ENCODE measurements at regions not wholly inside any gene's neighbourhood (a gene's known extent, or its start where the extent isn't known, plus 50 kb on each side); places are given as distances from the start of the nearest gene placed in this dataset.
"Not testable (repeated sequence)": the region's sequence is repeated elsewhere in the genome, so short reads cannot be mapped to it uniquely, and the experiment has no call there.

DNA sequence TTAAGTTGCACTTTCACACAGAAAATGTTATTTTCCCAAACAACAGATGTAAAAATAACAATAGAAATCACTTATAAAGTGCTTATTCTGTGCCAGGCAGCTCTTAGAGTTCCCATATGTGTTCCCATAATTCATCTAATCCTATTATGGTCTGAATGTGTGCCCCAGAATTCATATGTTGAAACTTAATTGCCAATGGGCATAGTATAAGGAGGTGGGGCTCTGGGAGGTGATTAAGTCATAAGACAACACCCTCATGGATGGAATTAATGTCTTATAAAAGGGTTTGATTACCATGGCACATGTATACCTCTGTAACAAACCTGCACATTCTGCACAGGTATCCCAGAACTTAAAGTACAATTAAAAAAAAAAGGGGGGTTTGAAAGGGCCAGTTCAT is 92.7 kb downstream of the FZD1 start:
- no peak for DNase-seq

DNA sequence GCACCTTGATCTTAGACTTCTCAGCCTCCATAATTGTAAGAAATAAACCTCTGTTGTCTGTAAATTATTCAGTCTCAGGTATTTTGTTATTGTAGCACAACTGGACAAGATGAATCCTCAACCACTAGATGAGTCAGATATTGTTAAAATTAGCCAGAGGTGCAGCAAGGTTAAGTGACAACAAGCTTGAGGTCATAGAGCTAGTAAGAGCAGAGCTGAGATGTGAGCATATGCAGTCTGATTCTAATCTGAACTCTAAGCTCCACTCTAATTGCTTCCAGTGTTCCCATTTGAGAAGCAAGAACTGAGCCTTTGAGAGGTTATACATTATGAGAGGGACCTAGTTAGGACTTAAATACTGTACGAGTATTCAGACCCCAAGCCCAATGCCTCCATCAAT is 93.1 kb downstream of the FZD1 start:
- peak; percentile 50 for DNase-seq

DNA sequence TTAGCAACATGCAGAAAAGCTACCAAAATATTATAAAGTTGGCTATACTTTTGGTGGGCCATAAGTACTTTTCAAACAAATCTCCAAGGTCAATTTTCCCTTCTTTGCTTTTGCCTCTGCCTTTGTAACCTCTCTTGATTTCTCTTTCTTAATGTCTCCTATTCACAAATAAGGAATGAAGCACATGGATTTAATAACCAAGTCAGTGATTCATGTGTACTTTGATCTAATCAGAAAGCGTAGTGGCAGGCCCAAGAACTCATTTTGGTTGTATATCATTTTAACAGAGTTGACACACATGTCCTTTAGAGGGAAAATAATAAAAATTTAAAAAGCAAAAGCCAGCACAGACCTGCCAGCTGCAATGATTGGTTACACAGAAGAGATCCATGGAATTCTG is 93.7 kb downstream of the FZD1 start:
- DNase-seq, result no peak

DNA sequence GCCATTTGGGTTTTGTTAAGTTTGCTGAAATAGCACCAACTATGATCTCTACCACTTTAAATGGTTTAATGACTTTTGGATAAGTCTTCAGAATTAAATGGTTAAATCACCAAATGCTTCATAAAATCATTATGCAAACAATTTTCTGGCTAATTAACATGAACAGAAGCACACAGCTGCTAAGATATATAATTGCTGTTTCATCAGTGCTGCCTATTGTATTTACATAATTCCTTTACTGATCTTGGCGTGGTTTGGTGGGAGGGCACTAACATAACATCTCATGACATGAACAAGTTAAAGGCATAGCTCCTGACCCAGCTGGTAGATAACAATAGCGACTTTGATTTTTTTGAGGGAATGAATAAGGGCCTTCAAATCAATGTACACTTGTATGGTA is 94.1 kb downstream of the FZD1 start:
- no peak for DNase-seq

DNA sequence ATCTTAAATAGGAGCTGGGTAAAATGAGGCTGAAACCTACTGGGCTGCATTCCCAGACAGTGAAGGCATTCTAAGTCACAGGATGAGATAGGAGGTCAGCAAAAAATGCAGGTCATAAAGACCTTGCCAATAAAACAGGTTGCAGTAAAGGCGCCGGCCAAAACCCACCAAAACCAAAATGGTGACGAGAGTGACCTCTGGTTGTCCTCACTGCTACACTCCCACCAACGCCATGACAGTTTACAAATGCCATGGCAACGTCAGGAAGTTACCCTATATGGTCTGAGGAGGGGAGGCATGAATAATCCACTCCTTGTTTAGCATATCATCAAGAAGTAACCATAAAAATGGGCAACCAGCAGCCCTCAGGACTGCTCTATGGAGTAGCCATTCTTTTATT is 100.9 kb downstream of the FZD1 start:
- not testable (repeated sequence) for DNase-seq

DNA sequence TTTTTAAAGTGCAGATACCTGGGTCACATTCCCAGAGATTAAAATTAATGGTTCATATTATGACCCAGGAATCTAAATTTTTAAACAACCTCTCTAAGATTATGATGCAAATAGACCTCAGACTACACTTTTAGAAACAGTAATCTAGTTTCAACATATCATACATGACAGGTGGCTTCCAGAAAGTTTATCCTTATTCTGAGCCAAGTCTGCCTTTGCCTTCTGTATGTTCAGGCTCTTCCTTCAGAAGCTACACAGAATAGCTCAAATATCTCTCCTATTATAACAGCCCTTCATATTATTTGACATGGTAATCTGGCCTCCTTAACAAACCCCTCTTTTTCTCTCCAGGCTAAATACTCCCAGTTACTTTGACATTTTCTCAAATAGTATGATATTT is 101.9 kb downstream of the FZD1 start:
- no peak for DNase-seq

DNA sequence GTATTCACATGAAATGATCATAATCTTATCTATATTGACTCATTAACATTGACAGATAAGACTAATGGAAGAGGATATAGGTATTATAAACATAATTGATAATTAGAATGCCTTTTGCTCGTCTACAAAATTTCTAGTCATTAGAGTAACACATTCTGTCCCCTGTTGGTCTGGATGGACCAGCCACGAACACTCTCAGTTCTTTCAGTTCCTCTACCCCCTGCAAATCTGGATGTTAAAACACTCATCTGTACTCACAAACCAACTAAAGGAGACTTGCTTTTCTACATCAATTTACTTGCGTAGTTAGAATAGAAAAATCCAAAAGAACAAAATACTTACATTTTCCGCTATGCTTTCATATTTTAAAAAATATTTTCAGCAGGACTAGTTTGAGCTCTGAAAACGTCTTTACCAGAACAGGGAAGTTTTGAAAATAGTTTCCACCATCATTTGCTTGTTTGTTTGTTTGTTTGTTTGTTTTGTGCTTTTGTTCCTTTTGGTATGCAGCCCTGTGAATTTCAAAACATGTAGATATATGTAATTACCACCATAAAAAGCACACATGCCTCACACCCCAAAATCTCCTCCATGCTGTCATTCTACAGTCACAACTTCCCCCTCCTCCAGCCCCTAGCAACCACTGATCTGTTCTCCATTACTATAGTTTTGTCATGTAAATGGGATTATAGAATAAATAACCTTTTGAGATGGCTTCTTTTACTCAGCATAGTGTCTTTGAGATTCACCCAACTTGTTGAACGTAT is 103.8 kb downstream of the FZD1 start:
- DNase-seq, result no peak

DNA sequence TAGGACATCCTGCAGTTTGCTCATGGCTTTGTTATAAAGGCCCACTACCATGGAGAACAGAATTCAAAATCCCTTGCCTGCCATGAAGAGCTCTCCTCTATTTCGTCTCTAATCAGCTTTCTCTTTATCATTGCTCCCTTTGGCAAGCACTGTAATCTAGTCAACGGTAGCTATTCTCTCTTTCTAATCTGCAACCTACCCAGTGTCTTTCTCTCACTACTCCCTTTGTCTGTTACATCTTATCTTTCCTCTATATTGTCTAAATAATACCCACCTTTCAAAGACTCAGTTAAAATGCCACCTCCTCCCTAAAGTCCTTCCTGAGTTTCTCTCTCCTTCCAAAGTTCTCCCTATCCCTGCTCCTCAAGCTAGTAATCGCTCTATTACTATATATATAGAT is 108.1 kb downstream of the FZD1 start:
- DNase-seq, result no peak

DNA sequence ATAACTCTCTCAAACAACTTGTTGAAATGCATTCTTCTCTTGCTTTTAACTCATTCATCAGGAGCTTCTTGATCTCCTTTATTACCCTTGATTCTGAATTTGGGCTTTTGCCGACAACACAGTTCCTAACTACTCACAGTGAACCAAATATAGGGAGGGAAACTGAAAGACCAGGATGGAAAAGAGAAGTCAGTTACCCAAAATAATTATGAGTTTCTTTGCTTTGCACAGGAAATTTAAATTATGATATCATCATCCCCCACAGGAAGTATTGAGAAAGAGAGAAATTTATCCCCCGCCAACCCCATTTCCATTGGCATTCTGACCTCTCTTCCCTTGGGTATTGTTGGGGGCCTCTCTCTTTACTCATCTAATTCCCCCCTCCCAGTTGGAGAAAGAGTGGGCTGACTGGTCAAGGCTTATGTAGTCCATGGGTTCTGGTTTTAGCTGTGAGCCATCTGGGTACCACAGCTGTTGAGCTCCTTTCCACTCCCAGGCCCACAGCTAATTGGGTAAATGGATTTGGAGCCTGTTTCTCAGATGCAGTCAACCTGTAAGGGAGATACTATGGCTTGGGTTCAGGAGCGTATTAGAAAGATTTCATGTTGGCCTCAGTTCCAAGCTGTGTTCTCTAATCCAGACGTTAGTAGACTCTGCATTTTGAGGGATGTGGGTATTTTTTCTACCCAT is 109.0 kb downstream of the FZD1 start:
- DNase-seq, result peak; percentile 57

DNA sequence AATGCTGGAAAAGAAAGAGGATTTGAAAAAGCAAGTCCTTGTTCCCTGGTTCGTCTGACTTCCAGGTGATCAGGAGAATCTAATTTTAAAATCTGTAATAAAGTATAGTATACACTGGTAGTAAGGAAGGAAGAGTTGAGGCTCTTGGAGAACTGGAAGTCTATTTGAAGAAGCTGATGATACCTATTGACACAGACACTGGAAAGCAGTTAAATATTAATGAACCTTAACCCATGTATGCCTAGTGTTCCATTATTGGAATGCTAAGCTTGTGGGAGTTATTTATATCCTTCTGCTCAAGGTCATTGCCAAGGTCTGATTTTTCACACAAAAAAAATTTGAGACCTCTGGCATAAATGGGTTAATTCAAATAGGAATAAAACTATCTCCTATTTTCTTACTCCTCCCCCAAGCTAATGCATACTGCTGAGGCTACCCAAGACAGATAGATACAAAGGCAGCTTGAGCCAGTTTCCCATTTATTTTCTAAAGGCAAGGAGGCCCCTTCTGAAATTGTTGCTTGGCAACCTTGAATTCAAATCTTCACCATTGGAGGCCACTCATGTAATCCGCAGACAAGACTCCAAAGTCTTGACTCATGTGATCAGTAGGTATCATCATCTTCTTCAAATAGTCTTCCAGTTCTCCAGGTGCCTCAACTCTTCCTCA is 110.2 kb downstream of the FZD1 start:
- no peak for DNase-seq

DNA sequence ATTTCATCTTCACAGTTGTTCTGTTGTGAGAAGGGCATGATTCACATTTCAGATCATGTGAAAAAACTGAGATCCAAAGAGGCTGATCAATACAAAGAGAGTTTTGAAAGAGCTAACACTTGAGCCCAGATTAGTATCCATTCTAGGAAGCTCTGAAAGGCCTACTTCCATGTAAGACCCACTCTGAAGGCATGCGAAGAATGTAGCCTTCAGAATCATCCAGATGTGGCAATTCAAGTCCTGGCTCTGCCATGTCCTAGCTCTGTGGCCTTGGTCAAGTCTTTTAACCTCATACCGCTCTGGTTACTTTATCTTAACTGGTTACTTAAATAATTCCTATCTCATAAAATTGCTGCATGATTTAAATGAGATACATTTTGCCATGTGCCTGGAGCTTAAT is 111.1 kb downstream of the FZD1 start:
- DNase-seq, result no peak

DNA sequence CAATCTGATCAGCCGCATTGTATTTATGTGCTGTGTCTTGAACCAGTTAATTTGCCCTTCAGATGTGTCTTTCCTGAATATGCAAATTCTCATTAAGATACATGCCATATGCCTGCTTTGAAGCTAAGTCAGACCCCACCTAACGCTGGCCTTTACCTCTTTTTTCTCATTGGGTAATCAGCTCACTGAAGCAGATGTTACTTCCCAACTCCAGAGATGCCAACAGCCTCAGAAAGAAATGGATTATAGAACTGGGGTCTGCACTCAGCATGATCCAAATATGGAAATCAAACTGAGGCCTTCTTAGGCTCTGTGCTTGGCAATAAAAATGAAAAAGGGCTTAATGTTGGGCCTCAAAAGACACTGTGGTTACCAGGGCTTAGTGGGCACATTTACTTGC is 113.9 kb downstream of the FZD1 start:
- peak; percentile 75 for DNase-seq

DNA sequence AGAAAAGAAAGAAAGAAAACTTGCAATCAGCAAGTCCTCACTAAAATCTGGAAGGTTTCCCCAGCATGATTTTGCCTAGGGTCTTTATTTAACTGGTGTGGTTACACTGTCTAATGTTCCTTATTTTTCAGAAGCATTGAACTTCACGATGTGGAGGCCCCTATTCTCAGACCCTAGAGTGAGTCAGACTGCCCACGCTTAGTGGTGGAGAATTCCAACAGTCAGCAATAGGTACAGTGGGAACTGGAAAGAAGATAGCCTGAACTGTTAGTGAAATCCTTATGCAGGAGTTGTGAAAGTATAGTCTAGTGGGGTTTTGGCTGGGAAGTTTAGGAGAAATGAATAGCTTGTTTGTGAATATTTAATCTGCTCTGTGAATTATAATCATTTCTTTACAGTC is 115.0 kb downstream of the FZD1 start:
- DNase-seq, result no peak

DNA sequence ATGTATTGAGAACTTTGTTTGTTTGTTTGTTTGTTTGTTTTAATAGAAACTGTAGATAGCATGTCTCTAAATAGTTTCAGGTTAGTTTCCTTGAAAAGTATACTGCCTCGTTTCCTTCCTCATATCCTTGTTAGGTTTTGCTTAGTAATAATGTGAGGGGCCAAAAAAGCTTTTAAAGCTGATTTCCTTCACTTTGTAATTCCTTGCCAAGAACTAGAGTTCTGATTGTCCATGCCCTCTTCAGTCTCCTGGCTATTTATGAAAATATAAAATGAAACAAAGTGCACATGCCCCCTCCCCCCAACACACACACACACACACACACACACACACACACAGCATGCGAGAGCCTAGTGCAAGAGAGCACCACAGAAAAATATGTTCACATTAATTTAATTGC is 115.8 kb downstream of the FZD1 start:
- DNase-seq, result no peak

DNA sequence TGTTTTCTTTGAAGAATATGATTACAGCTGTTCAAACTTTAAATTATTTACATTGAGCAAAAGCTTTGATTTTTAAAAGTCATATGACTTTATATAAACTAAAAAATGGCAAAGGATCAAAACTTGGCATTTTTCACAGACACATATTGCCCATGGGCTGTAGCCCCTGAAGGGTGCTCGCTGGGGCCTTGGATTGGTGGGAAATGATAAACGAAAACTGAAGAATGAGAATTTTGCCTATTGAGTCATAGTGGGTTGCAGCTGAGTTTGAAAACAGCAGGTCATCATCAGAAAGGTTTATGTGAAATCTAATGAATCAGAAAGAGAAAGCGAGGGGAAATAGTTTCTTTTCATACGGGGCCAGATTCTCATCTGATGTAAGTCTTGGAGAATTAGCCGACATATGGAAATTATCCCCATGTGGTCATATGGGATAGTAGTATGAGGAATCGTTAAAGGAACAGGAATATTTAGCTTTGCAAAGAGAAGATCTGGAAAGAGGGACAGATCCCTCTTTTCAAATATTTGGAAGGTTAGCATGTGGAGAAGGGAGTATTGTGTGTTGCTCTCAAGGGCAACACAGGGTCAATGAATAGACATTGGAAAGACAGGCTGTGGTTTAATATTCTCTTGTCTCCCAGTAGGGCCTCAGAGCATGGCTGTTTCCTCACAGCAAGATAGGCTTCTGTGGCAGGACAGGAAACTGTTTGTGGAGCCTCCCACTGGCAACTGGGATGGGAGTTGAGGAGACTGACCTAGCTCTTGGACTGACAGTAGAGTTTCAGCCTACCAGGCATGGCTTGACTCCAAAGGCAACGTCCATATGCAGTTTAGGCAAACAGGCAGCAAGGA is 119.0 kb downstream of the FZD1 start:
- no peak for DNase-seq

DNA sequence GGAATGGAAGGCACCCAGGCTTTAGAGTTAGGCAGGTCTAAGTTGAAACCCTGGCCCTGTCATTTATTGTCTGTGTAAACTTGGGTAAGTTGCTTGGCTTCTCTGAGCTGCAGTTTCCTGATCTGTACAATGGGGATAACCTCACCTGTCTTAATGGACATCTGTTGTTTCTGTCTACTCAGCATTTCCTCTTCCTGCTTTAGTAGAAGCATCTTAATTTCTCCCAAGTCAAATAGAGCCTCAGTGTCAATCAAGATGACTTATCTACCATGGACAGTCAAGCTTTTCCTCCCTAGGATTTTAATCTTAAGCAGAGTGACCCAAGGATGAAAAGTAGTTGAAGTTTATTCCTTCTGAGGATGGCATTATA is 119.7 kb downstream of the FZD1 start:
- no peak for DNase-seq

DNA sequence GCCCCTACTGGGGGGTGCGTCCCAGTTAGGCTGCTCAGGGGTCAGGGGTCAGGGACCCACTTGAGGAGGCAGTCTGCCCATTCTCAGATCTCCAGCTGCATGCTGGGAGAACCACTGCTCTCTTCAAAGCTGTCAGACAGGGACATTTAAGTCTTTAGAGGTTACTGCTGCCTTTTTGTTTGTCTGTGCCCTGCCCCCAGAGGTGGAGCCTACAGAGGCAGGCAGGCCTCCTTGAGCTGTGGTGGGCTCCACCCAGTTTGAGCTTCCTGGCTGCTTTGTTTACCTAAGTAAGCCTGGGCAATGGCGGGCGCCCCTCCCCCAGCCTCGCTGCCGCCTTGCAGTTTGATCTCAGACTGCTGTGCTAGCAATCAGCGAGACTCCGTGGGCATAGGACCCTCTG is 130.5 kb downstream of the FZD1 start:
- DNase-seq, result not testable (repeated sequence)

DNA sequence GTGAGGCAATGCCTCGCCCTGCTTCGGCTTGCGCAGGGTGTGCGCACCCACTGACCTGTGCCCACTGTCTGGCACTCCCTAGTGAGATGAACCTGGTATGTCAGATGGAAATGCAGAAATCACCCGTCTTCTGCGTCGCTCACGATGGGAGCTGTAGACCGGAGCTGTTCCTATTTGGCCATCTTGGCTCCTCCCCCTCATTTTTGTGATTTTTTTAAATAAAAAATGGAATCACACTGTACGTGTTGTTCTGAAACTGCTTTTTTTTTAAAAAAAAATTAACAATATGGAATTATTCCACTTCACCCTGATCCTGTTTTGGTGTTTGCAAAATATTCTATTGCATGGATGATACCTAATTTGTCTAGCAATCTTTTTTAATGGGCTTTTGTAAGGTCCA is 131.1 kb downstream of the FZD1 start:
- not testable (repeated sequence) for DNase-seq

DNA sequence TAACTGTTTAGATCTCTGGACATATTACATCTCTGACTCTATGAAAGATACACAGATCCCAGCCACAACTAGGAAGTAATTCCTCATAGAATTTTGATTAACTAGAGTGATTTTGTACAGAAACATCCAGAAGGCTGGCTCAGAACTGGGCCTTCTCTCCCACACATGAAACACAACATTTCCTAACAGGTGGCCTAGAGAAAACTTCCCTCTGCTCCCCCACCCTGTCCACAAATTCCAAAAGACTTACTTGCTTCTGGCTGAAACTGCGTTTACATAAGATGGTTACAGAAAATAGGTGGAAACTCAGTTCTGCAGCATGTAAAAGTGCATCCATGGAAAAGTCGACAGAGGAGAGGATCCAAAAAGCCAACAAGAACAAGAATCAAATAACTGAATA is 132.9 kb downstream of the FZD1 start:
- DNase-seq, result no peak

DNA sequence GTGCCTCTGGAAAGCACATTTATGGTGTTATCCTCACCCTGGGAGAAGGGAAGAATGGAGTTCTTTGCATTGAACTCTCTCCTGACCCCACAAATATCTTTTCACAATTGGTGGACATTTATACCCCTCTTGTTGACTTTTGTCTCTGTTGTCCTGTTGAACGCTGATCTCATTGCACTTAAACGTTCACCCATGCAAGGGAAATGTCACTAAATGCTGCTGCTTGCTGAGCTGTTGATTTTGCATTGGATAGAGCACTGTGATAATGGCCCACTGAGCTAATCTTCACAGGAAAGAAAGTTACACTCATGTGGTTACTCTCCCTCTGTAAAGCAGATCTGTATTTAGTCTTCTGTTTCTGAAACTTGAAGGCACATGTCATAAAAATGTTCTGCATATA is 133.4 kb downstream of the FZD1 start:
- no peak for DNase-seq

DNA sequence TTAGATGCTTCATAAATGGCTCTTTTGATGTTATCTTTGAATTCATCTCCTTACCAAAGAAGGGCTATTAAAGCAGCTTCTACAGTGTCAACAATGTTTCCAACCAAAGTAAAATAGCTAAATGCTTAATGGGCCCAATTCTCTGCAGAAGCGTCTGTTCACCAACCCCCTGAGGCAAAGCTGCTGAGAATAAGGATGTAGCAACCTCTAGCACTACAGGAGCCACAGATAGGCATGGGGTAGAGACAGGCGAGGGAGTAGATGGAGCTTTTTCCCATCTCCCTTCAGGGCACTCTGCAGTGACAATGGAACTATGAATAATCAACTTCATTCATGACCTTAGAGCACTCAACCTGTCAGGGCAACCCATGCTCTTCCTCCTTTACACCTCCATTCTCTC is 134.1 kb downstream of the FZD1 start:
- DNase-seq, result no peak

DNA sequence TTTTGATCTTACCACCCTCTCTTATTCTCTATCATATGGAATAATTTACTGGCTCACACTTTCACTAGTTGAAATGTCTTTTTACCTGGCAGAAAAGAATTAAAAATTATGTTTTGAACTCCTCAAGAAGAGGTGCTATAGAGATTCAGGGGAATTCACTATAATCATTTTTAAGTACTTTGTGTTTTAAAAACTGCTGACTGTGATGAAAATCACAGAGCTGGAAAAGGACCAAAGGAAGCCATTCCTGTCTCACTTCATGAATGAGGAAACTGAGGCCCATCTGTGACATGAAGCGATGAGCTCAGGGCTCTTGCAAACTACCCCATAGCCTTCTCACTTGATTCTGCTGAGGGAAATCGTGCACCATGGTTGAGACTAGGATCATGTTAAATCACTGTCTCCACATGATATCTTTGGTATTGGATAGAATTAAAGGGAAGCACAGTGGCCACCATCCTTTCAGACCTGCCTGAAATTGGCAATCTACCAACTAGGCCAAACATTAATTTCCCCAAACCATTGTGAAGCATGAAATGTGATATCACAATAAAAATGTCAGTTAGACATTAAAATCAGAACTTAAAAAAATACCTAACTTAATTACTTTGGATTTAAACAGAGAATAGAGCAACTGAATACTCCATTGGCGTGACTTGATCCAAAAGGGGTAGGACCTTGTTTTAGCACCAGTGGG is 141.0 kb downstream of the FZD1 start:
- no peak for DNase-seq

DNA sequence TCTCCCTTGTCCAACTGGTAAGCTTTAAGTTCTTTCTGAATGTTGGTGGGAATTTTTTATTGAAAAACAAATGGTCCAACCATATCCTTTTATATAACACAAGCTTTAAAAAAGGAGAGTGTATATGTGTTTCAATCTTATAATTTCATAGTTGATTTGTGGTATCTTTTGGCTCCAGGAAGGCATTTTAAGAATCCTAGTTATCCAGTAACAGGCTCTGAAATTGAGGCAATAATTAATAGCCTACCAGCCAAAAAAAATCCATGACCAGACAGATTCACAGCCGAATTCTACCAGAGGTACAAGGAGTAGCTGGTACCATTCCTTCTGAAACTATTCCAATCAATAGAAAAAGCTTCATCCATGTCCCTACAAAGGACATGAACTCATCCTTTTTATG is 141.6 kb downstream of the FZD1 start:
- not testable (repeated sequence) for DNase-seq

Measured in NCI-H524 treated with DMSO at 0.1 percent for 48 hours (cell line).